MV-4-11 (cell line): ENCODE measurements at regions not wholly inside any gene's neighbourhood (a gene's known extent, or its start where the extent isn't known, plus 50 kb on each side); places are given as distances from the start of the nearest gene placed in this dataset.
"Not testable (repeated sequence)": the region's sequence is repeated elsewhere in the genome, so short reads cannot be mapped to it uniquely, and the experiment has no call there.

ENCODE experiments used
- DNase-seq: peaks from one replicate; lab custom pipeline; 2025; lab: John Stamatoyannopoulos, UW

GRCh38 chr1:78203410-78203982, 157.7 kb downstream of the GIPC2 start:
- not testable (repeated sequence) for DNase-seq

- DNase-seq, result no peak
Measured at GRCh38 chr1:78210175-78210574, 164.4 kb downstream of the GIPC2 start.

GRCh38 chr1:78211483-78212092, 165.8 kb downstream of the GIPC2 start:
- DNase-seq, result no peak

GRCh38 chr1:78214334-78214733, 168.6 kb downstream of the GIPC2 start:
- no peak for DNase-seq

GRCh38 chr1:78222225-78222959, 176.6 kb downstream of the GIPC2 start:
- DNase-seq, result no peak

- DNase-seq, result no peak
Measured at GRCh38 chr1:78222960-78223358, 177.2 kb downstream of the GIPC2 start.

- DNase-seq, result no peak
Measured at GRCh38 chr1:78223417-78224215, 177.8 kb downstream of the GIPC2 start.

GRCh38 chr1:78224246-78224785, 178.6 kb downstream of the GIPC2 start:
- DNase-seq, result no peak

GRCh38 chr1:78224861-78225552, 179.2 kb downstream of the GIPC2 start:
- DNase-seq, result no peak

- DNase-seq, result no peak
Measured at GRCh38 chr1:78226784-78227183, 181.0 kb downstream of the GIPC2 start.

- DNase-seq, result no peak
Measured at GRCh38 chr1:78227705-78228635, 182.2 kb downstream of the GIPC2 start.

- DNase-seq, result no peak
Measured at GRCh38 chr1:78229344-78229743, 183.6 kb downstream of the GIPC2 start.

GRCh38 chr1:78231477-78231876, 185.7 kb downstream of the GIPC2 start:
- no peak for DNase-seq

GRCh38 chr1:78231894-78232293, 186.1 kb downstream of the GIPC2 start:
- no peak for DNase-seq

GRCh38 chr1:78232630-78233029, 186.9 kb downstream of the GIPC2 start:
- DNase-seq, result no peak

- no peak for DNase-seq
Measured at GRCh38 chr1:78234496-78234895, 188.7 kb downstream of the GIPC2 start.

- DNase-seq, result no peak
Measured at GRCh38 chr1:78236716-78237115, 190.9 kb downstream of the GIPC2 start.

GRCh38 chr1:78237364-78237916, 191.7 kb downstream of the GIPC2 start:
- no peak for DNase-seq

- no peak for DNase-seq
Measured at GRCh38 chr1:78240191-78240590, 194.4 kb downstream of the GIPC2 start.

GRCh38 chr1:78240755-78241154, 195.0 kb downstream of the GIPC2 start:
- DNase-seq, result no peak
